ENCODE measurements at regions not wholly inside any gene's neighbourhood (a gene's known extent, or its start where the extent isn't known, plus 50 kb on each side); places are given as distances from the start of the nearest gene placed in this dataset.

DNA sequence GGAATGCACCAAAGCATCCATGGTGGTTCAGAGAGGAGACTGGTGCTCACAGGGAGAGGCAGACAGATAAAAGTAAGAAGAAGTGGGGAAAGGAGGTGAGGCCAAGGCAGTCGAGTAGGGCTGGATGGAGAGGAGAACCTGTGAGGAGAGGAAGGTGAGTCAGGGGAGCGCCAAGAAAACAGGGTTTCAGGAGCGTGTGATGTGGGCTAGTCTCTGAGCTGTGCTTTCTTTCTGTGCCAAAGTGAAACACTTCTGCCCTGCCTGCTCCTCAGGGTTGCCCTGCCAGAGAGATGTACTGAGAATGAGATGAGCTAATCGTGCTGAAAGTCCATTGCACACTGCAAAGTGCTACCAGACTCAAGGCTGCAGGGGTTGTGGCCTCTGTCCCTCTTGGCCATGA is 310.7 kb upstream of the CCL2 start:
- TF ChIP-seq CTCF (IDR thresholded peaks at IDR 0.05) (no peak), POLR2A (IDR thresholded peaks at IDR 0.05) (no peak), EP300 (IDR thresholded peaks at IDR 0.05) (no peak)
